NCI-H748 (cell line): ENCODE measurements at regions not wholly inside any gene's neighbourhood (a gene's known extent, or its start where the extent isn't known, plus 50 kb on each side); places are given as distances from the start of the nearest gene placed in this dataset.
"Not testable (repeated sequence)": the region's sequence is repeated elsewhere in the genome, so short reads cannot be mapped to it uniquely, and the experiment has no call there.

Experiments used
- DNase-seq: peaks from one replicate; lab custom pipeline; 2025; ENCODE audit not compliant: unreplicated experiment; lab: John Stamatoyannopoulos, UW

DNA sequence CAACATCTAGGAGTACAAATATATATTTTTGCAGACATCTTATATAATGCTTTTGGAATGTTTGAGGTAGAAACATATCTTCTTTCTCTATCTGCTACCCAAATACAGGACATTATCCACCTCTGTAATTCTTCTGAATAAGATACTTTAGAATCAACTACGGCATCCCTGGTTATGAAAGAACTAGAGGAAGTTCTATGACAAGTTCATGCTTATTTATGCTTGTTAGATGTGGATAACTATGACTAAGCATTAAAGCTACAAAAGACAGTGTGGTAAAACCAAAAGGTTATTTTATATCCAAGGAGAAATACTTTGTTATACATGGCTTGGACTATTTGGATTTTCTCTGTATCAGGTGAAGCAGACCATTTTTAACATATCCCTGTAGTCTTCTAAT lies 894.0 kb downstream of the KCNT2 start:
- DNase-seq: no peak

DNA sequence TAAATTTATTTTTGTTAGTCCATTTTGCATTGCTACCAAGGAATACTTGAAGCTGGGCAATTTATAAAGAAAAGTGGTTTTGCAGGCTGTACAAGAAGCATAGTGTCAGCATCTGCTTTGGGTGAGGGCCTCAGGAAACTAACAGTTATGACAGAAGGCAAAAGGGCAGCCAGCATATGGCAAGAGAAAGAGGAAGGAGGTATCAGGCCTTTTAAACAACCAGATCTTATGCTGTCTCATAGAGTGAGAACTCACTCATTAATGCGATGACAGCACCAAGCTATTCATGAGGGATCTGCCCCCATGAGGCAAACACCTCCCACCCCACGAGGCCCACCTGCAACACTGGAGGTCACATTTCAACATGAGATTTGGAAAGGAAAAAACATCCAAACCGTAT lies 898.4 kb downstream of the KCNT2 start:
- no peak for DNase-seq

DNA sequence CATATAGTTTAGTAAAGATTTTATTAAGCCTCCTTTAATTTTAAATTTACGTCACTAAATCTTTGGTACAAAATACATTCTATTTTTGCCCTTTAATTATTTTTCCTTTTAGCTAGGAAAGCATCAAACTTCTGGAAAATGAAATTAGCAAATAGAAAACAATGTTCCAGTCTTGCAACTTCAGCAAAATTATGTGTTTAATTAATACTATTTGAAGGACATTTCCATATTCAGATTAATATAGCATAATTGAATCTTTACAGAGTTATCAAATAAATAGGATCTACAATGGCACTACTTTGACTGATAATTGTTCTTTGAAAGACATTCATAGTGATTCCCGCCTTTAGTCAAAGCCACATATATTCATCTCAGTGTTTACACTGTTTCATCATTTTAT lies 904.2 kb downstream of the KCNT2 start:
- DNase-seq: no peak

DNA sequence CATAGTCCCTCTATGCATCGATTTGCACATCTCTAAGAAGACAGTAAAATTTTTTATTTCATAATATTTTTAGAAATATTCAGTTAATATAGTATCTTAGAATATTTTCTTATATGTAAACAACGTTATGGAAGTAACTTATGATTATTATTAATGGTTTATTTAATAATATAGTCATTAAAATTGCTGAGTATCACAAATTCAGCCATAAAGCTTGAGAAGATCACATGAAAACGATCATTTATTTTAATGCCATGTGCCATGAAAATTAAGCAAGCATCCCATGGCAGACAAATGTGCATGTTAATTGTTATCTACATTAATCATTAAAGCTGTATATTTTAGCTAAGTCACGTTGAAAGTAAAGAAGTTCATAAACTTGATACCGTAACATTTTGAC lies 907.1 kb downstream of the KCNT2 start:
- DNase-seq: no peak

DNA sequence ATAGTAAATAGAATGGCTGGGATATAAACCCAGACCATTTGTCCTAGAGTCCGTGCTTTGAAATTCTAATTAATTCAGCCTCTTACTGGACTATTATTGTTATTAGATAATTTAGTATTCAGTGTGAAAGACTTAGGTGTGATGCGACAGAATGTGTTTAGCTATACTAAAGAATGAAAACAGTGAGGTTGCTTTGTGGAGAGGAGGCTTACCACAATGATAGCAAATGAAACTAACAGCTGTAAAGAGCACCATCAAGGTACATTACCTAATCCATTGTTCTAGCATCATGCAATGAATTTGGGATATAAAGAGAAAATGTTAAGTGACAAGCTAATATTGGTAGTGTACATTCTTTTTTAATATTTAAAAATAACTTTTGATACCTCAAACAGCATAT lies 911.1 kb downstream of the KCNT2 start:
- no peak for DNase-seq

DNA sequence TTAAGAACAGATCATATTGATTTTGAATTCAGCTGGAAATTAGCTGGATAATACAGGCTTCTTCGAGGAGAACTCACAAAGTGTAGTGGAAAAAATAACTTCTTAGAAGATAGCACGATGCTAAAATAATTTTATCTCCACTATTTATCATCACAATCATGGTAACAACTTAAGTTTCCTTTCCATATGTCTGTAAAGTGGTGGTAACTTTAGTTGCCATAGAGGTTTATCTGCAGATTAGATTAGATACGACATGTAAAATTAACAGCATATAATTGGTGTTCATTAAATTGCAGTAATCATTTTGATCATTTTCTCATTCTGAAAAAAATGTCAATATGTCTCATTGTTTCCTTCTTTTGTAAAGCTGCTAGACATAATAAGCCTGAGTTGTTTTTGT lies 921.5 kb downstream of the KCNT2 start:
- DNase-seq: no peak

DNA sequence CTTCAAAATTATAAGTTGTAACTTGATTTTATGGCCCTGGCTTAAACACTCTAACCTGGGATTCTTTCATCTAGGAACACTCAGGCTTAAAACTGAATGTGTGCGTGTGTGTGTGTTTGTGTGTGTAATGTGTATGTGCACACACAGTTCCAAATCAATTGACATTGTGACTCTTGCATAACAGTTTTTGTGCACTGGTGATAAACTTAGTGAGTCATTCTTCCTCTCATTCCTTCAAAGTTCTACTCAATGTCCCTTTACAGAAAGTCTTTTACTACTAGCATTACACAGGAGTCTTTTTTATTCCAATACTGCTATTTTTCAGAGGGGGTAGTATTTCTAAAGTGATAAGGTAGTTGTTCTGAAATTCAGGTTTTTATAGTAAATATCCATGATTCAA lies 943.6 kb downstream of the KCNT2 start:
- no peak for DNase-seq

DNA sequence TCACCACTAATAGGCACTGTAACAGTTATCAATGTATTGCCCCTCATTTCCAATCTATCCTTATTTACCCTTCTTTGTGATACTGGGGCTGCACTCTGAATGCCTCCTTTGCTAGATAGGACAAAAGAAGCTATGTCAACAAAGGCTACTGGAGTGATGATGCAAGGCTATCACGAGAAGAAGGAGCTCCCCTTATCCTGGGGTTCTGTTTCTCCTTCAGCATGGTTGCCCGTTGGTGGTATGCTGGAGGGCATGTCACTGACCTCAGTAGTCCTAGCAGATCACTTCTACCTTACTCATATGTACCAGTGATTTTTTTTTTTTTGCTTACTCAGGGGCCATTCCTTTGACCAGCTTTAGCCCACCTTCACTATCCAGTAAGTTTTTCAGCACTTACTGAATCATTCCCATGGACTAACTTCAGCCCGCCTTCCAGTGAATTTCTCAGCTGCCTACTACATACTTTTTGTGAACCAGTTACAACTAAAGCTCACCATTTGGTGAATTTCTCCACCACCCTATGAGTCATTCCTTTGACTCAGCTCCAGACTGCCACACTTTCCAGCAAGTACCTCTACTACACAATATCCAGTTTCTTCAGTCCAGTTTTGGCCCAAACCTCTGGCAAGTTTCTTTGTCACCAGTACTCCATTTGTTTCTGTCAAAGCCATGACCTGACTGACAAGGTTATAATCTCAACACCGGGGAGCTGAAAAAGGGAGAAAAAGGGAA lies 944.5 kb downstream of the KCNT2 start:
- DNase-seq: no peak

DNA sequence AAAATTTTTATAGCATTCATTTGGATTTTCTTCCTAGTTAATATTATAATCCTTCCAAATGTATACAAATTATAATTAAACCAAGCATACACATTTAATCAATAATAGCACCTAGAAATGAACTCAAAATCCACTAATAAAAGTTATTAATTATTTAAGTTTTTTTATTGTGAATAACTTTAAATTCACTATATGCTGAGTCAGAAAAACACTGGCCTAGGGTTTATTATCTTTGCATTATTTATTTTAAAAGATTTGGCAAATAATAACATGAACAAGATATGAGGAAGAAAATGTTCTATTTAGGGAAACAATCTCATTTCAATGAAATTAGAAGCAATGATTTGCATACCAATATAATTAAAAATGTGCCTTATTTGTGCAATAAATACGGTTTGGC lies 951.5 kb downstream of the KCNT2 start:
- DNase-seq: no peak

DNA sequence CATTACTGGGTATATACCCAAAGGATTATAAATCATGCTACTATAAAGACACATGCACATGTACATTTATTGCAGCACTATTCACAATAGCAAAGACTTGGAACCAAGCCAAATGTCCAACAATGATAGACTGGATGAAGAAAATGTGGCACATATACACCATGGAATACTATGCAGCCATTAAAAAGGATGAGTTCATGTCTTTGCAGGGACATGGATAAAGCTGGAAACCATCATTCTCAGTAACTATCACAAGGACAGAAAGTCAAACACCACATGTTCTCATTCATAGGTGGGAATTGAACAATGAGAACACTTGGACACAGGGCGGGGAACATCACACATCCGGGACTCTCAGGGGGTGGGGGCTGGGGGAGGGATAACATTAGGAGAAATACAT lies 959.4 kb downstream of the KCNT2 start:
- not testable (repeated sequence) for DNase-seq

DNA sequence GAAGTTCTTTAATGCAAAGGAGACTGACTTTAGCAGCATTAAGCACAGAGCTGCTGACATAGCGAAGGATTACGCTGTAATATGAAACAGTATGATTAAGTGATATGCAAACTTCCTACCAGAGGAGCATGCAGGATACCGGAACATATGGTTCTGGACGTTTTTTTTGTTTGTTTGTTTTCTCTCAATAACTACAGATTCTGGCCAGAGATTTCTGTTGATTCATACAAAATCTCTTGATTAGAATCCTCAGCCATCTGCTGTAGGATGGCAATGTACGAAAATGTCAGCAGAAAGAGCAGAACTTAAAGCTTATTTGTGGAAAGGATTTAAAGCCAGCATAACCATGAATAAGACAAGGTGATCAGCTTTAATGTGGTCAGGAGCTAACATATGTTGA lies 970.7 kb downstream of the KCNT2 start:
- peak; percentile 5 for DNase-seq

DNA sequence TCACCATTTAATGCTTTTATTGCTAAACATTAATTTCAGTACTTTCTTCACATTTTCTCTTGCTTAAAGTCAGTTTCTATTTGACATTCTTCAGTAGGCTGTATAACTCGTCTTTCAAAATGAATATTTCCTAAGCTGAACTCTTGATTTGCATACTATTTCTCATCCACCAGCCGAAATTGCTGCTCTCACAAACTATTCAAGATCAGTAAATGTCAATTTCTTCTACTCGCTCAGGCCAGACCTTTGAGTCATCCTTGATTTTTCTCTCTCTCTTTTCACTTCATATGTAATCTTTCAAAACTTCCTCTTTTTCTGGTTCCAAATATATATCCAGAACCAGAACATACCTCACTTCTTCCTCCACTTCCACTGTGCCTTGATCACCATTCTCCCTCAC lies 990.0 kb downstream of the KCNT2 start:
- DNase-seq: no peak

DNA sequence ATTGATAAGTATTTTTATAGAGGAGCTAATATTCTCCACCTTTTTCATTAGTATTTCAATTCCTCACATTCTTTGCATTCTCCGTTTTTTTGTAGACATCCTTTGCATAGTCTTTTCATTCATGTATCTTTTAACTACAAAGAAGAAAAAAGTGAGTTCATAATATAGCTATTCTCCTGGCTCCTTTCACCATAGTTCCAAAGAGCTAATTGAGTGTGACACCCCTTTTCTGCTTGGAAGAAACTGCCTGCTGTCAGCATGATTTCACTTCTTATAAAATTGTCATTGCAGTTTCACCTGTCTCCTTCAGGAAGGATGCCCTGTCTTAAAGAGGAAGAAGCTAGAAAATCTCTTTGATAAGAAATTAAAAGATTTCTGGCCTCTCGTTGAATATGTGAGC lies 991.1 kb downstream of the KCNT2 start:
- no peak for DNase-seq

DNA sequence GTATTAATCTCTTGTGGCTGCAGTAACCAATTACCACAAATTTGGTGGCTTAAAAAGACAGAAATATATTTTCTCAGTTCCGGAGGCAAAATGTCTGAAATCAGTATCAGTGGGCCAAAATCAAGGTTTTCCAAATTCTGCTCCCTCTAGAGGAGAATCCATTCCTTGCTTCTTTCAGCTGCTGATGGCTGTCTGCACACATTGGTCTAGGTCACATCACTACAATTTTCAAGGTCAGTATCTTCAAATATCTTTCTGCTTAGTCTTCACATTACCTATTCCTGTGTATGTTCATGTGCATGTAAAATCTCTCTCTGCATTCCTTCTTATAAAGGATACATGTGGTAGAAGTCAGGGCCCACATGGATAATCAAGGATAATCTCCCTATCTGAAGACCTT lies 999.4 kb downstream of the KCNT2 start:
- DNase-seq: no peak

DNA sequence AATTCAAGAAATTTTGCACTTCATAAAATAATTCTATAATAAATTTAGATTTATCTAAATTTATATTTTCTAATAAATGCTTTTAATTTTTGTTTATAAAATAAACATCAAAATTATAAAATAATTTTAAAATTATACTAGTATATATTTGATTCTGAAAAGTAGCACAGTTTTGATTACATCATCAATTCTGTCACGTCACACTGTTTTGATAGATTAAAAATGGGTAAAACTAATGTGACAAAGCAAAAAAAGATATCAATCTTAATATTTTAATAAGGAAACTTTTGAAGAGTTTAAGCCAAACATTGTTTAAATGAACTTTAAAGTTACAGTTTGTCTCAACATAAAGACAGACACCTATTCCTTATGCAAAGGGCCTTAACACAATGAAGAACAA lies 1001.8 kb downstream of the KCNT2 start:
- no peak for DNase-seq

DNA sequence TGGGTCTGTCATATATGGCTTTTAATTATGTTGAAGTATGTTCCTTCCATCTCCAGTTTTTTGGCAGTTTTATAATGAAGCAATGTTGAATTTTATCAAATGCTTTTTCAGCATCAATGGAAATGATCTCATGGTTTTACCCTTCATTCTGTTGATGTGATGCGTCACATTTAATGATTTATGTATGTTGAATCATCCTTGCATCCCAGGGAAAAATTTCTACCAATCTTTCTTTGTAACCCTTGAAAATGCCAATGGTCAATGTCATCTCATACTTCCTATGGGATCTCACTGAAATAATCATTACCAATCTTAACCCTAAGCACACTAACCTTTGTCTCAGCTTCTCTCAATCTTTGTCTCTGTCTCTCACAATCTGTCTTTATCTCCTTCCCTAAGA lies 1004.0 kb downstream of the KCNT2 start:
- no peak for DNase-seq

DNA sequence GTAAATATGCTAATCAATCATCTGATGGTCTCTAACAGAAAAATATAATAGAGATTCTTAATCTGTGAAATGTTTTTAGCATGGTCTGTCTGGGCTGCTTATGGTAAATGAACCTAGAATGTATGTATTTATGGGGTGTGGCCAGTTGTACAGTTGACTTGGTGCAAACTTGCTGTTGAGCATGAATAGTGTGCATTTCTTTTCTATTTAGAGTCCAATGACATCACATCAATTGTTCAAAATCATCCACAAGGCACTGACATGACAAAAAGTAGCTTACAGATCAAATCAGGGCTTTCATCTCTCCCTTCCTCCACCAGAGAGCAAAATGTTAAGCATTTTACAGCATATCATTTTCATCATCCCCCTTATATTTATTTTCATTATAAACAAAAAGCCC lies 1010.3 kb downstream of the KCNT2 start:
- peak; percentile 43 for DNase-seq

DNA sequence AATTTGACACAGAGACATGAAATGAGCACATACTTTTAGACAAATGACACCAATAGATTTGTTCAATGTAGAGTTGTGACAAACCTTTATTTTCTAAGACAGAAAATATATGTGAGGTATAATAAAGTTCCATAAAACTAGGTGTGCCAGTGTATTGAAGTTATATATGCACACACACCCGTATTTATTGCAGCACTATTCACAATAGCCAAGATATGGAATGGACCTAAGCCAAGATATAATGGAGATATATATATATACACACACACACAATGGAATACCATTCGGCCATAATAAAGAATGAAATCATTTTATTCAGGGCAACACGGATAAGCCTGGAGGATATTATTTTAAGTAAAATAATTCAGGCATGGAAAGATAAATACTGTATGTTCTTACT lies 1013.5 kb downstream of the KCNT2 start:
- no peak for DNase-seq

DNA sequence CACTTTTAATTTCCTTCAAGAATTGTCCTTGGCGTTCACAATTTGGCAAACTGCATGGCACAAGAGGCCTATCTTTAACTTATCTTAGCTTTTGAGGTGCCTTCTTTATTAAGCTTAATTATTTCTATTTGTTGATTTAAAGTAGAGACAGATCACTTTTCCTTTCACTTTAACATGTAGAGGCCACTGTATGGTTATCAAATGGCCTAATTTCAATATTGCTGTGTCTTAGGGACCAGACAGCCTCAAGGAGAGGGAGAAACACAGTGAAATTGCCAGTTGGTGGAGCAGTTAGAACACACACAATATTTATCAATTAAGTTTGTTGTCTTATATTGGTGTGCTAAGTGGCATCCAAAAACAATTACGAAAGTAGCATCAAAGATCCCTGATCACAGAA lies 1013.9 kb downstream of the KCNT2 start:
- DNase-seq: no peak

DNA sequence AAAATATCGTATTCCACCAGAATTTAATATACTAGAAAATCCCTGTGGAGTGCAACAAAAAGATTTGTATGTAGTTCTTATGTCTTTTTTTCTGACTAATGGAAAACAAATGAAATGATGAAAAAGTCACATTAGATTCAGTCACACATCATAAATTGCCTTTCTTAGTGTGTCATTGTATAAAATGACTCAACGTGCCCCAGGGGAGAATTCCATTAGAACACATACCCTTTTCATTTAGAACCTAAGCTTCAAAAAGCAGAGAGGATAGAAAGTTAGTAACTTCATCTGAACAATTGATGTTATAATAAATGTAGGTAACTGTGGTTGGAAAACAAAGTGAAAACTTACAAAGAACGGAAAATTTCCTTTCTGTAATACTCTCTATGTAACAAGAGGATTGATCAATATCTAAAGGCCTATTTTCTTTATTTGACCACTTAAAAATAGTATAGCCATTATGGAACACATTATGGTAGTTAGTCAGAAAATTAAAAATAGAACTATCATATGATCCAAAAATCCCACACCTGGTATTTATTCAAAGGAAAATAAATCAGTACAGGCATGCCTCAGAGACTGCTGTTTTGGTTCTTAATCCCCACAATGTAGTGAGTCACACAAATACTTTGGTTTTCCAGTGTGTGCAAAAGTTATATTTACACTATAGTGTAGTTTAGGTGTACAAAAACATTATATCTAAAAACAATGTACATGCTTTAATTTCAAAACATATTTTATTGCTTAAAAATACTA lies 1016.1 kb downstream of the KCNT2 start:
- peak; percentile 4 for DNase-seq

DNA sequence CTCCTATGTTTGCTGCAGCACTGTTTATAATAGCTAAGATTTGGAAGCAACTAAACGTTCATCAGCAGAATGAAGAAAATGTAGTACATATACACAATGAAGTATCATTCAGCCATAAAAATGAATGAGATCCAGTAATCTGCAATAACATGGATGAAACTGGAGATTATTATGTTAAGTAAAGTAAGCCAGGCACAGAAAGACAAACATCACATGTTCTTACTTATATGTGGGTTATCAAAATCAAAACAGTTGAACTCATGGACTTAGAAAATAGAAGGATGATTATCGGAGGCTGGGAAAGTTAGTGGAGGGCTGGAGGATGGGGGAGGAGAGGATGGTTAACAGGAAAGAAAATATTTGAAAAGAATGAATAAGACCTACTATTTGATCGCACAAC lies 1017.6 kb downstream of the KCNT2 start:
- peak; percentile 55 for DNase-seq

DNA sequence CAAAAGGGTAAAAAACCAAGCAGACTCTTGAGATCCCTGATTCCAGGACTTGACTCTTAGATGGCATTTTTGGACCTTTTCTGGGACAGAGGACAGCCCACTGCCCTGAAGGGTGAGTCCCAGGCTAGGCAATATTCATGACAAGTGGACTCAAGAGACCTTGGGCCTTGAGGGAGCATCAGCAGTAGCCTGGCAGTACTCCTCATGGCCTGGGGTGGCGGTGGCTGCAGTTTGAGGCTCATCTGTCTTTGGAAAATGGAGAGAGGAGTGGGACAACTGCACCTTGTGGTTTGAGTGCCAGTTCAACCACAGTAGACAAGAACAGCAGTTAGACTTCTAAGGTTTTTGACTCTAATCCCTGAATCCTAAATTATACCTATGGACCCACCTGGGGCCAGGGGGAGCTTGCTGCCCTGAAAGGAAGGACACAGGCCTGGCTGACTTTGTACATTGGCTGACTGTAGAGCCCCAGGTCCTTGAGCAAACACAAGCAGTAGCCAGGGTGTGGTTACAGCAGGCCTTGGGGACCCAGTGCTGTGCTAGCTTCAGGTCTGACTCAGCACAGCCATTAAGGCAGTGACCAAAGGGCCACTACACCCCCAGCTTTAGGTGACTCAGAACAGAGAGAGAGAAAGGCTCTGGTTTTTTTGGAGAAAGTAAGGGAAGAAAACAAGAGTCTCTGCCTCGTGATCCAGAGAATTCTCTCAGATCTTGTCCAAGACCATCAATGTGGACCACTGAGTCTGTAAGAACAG lies 1023.2 kb downstream of the KCNT2 start:
- no peak for DNase-seq
